Upper lobe of left lung (tissue), 6 donors: ENCODE measurements at regions not wholly inside any gene's neighbourhood (a gene's known extent, or its start where the extent isn't known, plus 50 kb on each side); places are given as distances from the start of the nearest gene placed in this dataset.

ENCODE experiments used
- ATAC-seq, 2 donors: fragments of 200-7000 bp; cut with Tn5 transposase; one replicate each; pipeline ENCODE4 v1.9.1; 2022; ENCODE audit warnings: mild to moderate bottlenecking in 2 of 2, moderate library complexity in 2 of 2; ENCODE audit not compliant: low FRiP score in 2 of 2
- DNase-seq, 2 donors: peaks; one replicate each; pipeline ENCODE4 v3.0.0-alpha.2; 2019 to 2020
- H3K27ac ChIP-seq, 4 donors: fragments of 200-600 bp; sonication (generic); one replicate each; pipeline ENCODE4 v1.5.1; 2016 to 2019
- H3K27me3 ChIP-seq, 4 donors: fragments of 200-600 bp; sonication (generic); one replicate each; pipeline ENCODE4 v1.5.1; 2017 to 2019
- H3K36me3 ChIP-seq, 4 donors: fragments of 200-600 bp; sonication (generic); one replicate each; pipeline ENCODE4 v1.5.1; 2016 to 2019
- H3K4me1 ChIP-seq, 4 donors: fragments of 200-600 bp; sonication (generic); one replicate each; pipeline ENCODE4 v1.5.1; 2018 to 2019
- H3K4me3 ChIP-seq, 4 donors: fragments of 200-600 bp; sonication (generic); one replicate each; pipeline ENCODE4 v1.5.1; 2017 to 2019; ENCODE audit warnings: mild to moderate bottlenecking in 2 of 4, moderate library complexity in 1 of 4
- H3K9me3 ChIP-seq, 4 donors: fragments of 200-600 bp; sonication (generic); one replicate each; pipeline ENCODE4 v1.5.1; 2018 to 2019
- CTCF ChIP-seq, 6 experiments: fragments of 450-650 bp in 4 of 6; fragments of 200-600 bp in 2 of 6; sonication (generic) in 2 of 6; IDR thresholded peaks; one replicate each; pipeline ENCODE4 v1.5.1; 2016 to 2019; ENCODE audit warnings: antibody characterized with exemption in 6 of 6
- EP300 ChIP-seq, 4 donors: sonication (generic); formaldehyde crosslinking; IDR thresholded peaks; one replicate each; pipeline ENCODE4 v1.5.1; 2017; ENCODE audit warnings: antibody characterized with exemption in 4 of 4, control low read depth in 2 of 4
- POLR2A ChIP-seq, 4 donors: fragments of 450-650 bp; IDR thresholded peaks; one replicate each; pipeline ENCODE4 v1.5.1; 2016 to 2017; ENCODE audit warnings: antibody characterized with exemption in 4 of 4, mild to moderate bottlenecking in 2 of 4
- POLR2AphosphoS5 ChIP-seq, 2 donors: sonication (generic); formaldehyde crosslinking; IDR thresholded peaks; one replicate each; pipeline ENCODE4 v1.5.1; 2017; ENCODE audit warnings: antibody characterized with exemption in 2 of 2
- WGBS, 2 donors: methylation state at CpG; one replicate each; pipeline ENCODE4 v1.1.5; 2017 to 2018; 5-methylcytosine and 5-hydroxymethylcytosine counted together
- donor health status: DM: no; HTN: no; CAD: no; lungs with moderate emphysema.
- donor health status: DM: no; HTN: yes; CAD: no; lungs with severe emphysema.

GRCh38 chr5:111954516-111955395 is 197.8 kb upstream of the NREP start:
- no peak overlapping the region for H3K4me3 ChIP-seq
- H3K27ac ChIP-seq = no peak overlapping the region
- H3K27me3 ChIP-seq = no peaks in the 10 kb centered on the region
- H3K36me3 ChIP-seq = no peaks in the 10 kb centered on the region
- DNase-seq = no peak
- TF ChIP-seq CTCF (IDR thresholded peaks at IDR 0.05) = no peak
- no peak for TF ChIP-seq EP300 (IDR thresholded peaks at IDR 0.05)
- WGBS, 2 donors = 72 to 79% methylated on average over 3 of the region's 3 CpGs
- no peaks in the 10 kb centered on the region for H3K9me3 ChIP-seq
- no peaks in the 10 kb centered on the region for H3K4me1 ChIP-seq
- ATAC-seq = no peak

GRCh38 chr5:111953351-111954127 is 196.5 kb upstream of the NREP start:
- Histone ChIP-seq H3K9me3 (no peaks in the 10 kb centered on the region), H3K4me3 (no peak overlapping the region), H3K27me3 (no peaks in the 10 kb centered on the region), H3K36me3 (no peaks in the 10 kb centered on the region), H3K4me1 (no peaks in the 10 kb centered on the region), H3K27ac (no peak overlapping the region)
- WGBS, 2 donors = 84 to 86% methylated on average over 4 of the region's 4 CpGs
- no peak for DNase-seq
- no peak for TF ChIP-seq POLR2A (IDR thresholded peaks at IDR 0.05)
- TF ChIP-seq POLR2AphosphoS5 (IDR thresholded peaks at IDR 0.05) = no peak
- TF ChIP-seq CTCF (IDR thresholded peaks at IDR 0.05) = no peak
- no peak for TF ChIP-seq EP300 (IDR thresholded peaks at IDR 0.05)
- ATAC-seq = no peak

- Histone ChIP-seq H3K27me3 (no peaks in the 10 kb centered on the region), H3K4me3 (no peak overlapping the region), H3K27ac (no peak overlapping the region), H3K36me3 (no peaks in the 10 kb centered on the region), H3K4me1 (no peaks in the 10 kb centered on the region), H3K9me3 (no peaks in the 10 kb centered on the region)
- TF ChIP-seq EP300 (IDR thresholded peaks at IDR 0.05) (no peak), CTCF (IDR thresholded peaks at IDR 0.05) (no peak), POLR2AphosphoS5 (IDR thresholded peaks at IDR 0.05) (no peak), POLR2A (IDR thresholded peaks at IDR 0.05) (no peak)
- DNase-seq (no peak), ATAC-seq (no peak)
- WGBS, 2 donors = 85 to 92% methylated on average over 2 of the region's 2 CpGs
Observed at GRCh38 chr5:111952555-111952954, 195.6 kb upstream of the NREP start.

- ATAC-seq = peak in 1 of 2 donors; percentile 34
- 97% methylated on average over 1 of the region's 1 CpG for WGBS, 2 donors
- TF ChIP-seq CTCF (IDR thresholded peaks at IDR 0.05) (no peak), POLR2AphosphoS5 (IDR thresholded peaks at IDR 0.05) (no peak), POLR2A (IDR thresholded peaks at IDR 0.05) (no peak), EP300 (IDR thresholded peaks at IDR 0.05) (no peak)
- Histone ChIP-seq H3K4me1 (no peaks in the 10 kb centered on the region), H3K36me3 (no peaks in the 10 kb centered on the region), H3K27ac (no peak overlapping the region), H3K4me3 (no peak overlapping the region), H3K9me3 (no peaks in the 10 kb centered on the region), H3K27me3 (no peaks in the 10 kb centered on the region)
- no peak for DNase-seq
Observed at GRCh38 chr5:111950660-111951059, 193.7 kb upstream of the NREP start.
